HG03066 (cell line): ENCODE measurements at regions not wholly inside any gene's neighbourhood (a gene's known extent, or its start where the extent isn't known, plus 50 kb on each side); places are given as distances from the start of the nearest gene placed in this dataset.

Experiments
- ATAC-seq: cut with Tn5 transposase; IDR thresholded peaks from one replicate; pipeline ENCODE4 v1.9.1; 2021; ENCODE audit warnings: low read depth; ENCODE audit not compliant: unreplicated experiment

DNA sequence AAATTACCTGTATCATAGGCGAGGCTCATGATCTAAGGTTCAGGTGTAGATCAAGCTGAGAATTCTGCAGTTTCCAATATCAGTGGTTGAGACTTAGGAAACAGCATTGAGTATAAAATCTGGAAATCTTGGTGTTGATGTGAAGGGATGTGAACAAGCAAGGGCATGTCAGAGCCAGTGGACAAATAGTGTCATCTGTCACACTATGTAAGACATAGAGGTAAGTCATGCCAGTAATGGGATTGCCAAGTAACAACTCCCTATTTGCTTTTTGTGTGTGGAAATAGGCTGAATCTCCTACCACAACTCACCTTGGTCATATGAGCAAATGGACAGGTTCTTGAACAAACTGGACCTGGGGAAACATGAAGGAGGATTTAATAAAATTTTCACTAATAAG lies 334.5 kb upstream of the EMCN start:
- no peak for ATAC-seq

DNA sequence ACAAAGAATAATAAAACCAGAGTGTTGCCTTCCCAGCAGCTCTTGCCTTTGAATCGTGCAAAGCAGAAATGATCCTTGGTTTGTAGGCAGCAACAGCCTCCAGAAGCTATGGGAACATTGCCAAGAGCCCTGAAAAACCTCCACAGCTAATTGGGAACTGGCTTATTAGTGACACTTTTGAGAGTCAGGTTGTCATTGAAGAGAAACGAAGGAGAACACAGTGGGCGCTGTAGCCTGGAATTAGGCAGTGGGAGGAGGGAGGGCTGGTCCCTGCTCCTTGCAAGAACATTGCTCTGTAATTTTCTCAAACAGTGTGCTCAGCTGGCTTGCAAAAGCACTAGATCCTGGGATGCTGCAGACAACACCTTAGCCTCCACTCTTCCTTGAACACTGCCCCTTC lies 331.5 kb upstream of the EMCN start:
- no peak for ATAC-seq

DNA sequence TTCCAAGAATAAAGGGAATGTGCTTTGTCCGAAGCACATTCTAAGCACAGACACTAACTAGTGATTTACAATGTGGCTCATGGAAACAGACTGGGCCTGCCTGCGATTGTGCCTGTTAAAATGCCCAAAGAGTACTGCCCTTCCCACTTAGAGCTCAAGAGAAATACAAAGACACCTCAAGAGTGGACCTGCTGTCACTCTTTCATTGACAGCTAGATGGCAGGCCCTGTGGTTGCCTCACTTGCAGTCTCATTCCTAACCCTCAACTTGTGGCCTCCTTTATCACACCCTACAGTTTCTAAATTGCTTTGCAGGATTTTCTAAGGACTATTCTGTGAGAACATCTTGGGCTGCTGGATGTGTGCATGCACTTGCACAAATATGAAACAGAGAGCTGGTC lies 331.0 kb upstream of the EMCN start:
- peak; percentile 71 for ATAC-seq

GRCh38 chr4:100843910-100844309 lies 326.1 kb upstream of the EMCN start:
- ATAC-seq: no peak

DNA sequence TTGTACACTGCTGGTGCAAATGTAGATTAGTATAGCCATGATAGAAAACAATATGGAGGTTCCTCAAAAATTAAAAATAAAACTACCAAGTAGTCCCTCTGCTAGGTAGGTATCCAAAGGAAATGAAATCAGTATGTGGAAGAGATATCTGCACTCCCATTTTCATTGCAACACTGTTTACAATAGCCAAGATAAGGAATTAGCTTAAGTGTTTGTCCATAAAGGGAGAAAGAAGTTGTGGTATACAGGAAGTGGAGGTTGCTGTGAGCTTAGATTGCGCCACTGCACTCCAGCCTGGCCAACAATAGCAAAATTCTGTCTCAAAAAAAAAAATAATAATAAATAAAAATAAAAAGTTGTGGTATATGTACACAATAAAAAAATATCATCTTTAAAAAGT lies 325.0 kb upstream of the EMCN start:
- no peak for ATAC-seq

GRCh38 chr4:100841911-100842310 lies 324.1 kb upstream of the EMCN start:
- ATAC-seq: no peak

GRCh38 chr4:100839712-100840111 lies 321.9 kb upstream of the EMCN start:
- no peak for ATAC-seq

DNA sequence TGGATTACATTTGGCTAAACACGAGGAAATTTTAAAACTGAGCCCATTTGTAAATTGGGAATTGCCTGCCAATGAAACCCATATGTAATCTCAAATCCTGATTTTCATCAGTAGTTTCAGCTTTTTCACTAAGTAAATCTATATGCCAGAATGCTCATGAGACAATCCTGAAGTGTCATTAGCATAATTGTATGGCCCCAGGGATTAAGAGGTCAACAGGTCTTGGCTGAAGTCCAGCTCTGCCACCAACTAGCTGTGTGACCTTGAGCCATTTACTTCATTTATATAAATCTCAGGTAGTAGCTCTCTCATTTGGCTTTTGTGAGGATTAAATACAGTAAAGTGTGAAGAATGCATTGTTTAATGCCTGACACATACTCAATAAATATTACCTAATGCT lies 320.5 kb upstream of the EMCN start:
- ATAC-seq: no peak

DNA sequence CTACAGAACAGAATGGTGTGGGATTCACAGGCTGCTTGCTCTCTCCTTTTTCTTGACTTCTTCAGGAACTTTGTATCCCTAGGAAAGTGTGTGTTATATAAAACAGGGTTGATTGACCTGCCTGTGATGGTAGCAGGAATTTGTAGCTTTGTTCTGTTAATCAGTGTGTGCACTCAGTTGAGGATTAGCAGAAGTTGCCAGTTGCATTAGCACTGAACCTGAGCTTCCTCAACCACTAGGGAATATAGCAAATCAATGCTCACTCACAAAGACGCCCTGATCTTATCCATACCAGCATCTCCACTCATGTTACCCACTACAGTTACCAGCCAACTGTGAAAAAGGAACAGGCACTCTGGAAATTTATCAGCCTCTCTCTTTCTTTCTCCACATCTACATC lies 319.1 kb upstream of the EMCN start:
- no peak for ATAC-seq

DNA sequence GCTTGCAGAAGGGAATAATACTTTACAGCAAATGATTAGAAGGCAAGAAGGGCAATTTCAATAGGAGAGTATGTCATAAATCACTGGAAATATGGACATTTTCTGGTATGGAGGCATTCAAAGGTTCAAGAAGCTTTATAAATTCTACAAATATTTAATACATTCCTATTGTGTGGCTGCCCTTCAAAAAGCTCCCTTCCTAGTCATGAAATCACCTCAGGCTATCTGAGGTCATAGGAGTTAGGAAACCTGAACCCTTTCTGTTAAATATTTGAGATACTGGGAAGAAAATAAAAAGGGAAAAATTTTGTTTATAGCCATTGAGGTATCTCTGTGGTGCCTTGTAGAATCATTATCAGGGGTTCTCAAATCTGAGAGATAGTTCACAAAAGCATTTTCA lies 316.8 kb upstream of the EMCN start:
- no peak for ATAC-seq

DNA sequence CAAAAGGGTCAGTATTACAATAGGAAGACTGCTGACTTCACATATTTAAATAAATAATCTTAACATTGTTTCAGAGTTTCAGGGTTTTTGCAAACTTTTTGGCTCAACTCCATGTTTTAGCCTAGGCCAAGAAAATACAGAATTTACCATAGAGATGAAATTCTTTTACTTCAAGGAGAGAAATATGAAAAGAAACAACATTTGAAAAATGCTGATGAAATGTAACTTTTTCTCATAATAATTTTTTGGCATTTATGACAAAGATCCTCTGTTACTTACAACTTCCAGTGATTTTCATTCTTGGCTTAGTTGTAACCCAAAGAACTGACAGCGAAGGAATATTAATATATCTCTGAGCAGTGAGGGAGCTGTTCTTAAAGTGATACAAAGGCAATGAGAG lies 316.1 kb upstream of the EMCN start:
- no peak for ATAC-seq

GRCh38 chr4:100828986-100829685 lies 311.3 kb upstream of the EMCN start:
- no peak for ATAC-seq

DNA sequence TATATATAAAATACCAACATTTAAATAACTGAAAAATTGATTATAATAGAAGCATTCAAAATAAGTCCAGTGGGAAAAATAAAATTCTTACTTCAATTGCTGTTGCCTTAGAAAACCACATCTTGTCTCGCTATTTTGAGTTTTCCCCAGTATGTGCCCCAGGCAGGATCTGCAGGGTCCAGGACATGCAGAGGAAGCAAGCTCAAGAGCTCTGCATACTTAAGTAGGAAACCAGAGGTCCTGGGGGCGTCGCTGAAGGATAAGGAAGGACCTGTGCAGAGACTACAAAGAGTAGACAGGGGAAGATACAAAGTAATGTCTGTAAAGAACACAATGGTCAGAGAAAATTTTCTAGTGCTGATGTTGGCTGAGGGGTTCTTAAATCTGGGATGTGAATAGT lies 310.5 kb upstream of the EMCN start:
- no peak for ATAC-seq

DNA sequence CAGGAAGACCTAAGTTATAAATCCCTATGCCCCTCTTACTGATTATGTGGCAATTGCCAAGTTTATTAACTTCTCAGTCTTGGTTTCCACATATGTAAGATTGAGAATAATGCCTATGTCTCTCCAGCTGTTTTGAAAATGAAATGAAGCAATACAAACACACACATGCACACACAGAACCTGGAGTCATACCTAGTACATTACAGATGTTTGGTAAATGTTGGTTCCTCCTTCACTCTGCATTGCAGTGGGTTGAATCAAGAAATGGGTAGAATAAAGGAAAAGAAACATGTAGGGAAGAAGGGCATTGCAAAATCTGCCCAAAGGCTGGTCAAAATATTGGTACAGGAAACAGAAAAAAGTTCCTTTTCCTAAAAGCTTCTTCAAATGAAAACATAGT lies 309.9 kb upstream of the EMCN start:
- no peak for ATAC-seq

DNA sequence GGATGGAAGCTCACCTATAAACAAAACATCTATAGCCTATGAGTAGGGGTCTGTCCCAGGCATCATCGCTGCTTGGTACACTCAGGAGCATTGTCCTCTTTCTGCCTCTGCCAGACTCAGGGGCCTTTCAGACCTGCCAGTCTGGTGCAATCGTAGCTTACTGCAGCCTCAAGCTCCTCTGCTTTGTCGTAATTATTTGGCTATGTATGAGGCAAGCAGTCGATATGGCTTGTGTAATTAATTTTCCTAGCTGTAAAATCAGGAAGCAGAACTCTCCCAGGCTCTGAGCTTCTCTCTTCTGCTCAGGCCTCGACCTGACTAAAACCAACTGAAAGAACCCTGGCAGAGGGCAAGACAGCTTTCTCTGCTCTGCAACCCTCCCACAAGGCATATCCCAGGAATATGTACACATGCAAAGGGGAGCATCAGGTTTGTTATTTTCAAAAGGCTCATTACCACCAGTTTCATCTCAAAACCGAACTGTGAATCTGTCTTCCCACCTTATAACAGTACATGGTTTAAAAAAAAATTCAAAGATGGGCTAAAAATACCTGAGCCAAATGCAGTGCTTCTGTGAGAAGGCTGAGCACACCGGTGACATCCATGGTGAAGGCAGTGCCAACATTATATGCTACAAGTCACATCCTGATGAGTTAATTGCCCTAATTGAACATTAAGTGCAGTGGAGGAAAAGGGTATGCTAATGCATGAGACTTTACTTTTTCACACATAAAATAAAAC lies 309.2 kb upstream of the EMCN start:
- ATAC-seq: no peak

- ATAC-seq: no peak
Observed at GRCh38 chr4:100826067-100826466, 308.2 kb upstream of the EMCN start.

- ATAC-seq: no peak
Observed at GRCh38 chr4:100823993-100824323, 306.1 kb upstream of the EMCN start.

DNA sequence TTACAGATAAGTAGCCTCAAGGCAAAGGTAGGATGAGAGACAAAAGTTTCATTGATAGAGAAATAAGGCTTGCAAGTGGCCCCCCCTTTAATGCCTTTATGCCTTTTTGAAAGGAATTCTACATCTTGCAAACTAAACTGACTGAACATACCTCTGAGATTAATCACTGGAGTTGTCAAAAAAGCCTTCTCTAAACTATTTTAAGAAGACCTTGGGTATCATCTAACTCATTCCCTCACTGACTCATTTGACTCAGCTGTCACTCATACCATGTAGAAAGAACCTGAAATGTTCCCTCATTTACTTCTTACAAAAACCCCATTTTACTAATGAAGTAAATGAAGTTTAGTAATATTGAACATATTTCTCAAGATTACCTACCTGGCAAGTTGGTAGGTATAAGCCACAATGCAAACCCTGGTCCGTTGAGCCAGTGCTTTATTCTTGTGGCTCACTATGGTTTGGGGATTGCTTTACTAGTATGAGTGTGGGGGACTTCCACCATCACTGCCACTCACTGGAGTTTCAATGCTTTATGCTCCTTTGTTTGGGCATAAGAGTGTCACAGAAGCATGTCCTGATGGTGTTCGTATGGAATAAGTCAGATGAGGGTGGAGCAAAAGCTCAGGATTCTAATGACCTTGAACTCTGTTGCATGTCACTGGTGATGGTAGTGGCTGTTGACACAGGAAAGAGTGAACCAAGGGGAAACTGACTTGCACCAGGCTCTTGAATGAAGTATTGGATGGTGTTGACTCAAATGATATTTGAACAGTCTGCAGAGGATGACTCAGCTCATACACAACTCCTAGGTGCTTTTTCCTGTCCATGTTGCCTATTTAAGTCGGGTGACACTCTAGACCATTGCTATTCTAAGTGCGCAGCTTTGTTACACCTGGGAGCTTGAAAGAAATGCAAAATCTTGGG lies 305.5 kb upstream of the EMCN start:
- peak; percentile 56 for ATAC-seq

GRCh38 chr4:100820249-100820648 lies 302.4 kb upstream of the EMCN start:
- no peak for ATAC-seq

DNA sequence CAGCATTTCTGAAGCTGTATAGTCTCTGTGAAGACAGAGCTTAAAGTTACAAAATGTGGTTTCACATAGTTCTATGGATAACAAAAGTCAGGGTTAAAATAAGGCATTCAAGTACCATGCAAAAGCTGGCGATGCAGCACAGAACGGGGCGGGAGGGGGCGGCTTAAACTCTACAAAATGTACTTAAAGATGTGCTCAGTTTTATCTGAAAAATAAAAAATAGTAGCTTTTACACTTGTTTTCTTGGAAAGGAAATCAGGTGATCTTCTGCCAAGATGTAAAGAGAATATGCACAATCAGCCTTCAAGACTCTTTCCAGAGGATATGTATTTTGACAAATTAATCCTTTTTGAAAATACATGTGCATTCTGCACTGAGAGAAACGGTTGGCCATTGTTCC lies 301.7 kb upstream of the EMCN start:
- no peak for ATAC-seq

GRCh38 chr4:100816436-100817045 lies 298.7 kb upstream of the EMCN start:
- ATAC-seq: no peak
